ENCODE measurements at regions not wholly inside any gene's neighbourhood (a gene's known extent, or its start where the extent isn't known, plus 50 kb on each side); places are given as distances from the start of the nearest gene placed in this dataset.

DNA sequence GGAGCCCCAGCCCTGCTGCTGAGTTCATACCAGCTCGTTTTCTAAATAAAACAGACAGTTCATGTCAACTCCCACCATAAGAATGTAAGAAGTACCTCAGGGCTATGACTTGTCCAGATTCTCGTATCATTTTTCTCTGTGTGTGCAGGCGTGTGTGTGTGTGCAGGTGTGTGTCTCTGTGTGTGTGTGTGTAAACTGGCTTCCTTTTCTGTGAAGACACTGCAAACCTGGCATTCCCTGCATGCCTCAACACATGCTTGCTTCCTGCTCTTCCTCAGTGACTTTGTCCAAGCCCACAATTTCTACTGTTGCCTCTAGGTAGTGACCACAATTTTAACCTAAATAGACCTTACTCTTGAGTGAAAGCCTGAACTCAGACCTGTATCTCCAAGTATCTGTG lies 879.0 kb downstream of the SLC4A3 start:
- no peak for DNase-seq (ENCODE audit: extremely low spot score in 2 of 2)
- H3K4me1 ChIP-seq: no peaks in the 10 kb centered on the region
- H3K36me3 ChIP-seq: no peaks in the 10 kb centered on the region
- no peaks in the 10 kb centered on the region for H3K9me3 ChIP-seq
- TF ChIP-seq POLR2AphosphoS5 (IDR thresholded peaks at IDR 0.05; ENCODE audit: insufficient read depth in 1 of 2, low read depth in 1 of 2): no peak
- TF ChIP-seq CTCF (IDR thresholded peaks at IDR 0.05): no peak
- no peak for TF ChIP-seq POLR2A (IDR thresholded peaks at IDR 0.05)
- no peaks in the 10 kb centered on the region for H3K27me3 ChIP-seq
- no peak overlapping the region for H3K27ac ChIP-seq
- no peak overlapping the region for H3K4me3 ChIP-seq
- intact Hi-C loops (cut with DNase I): no loop called here

- no peak for TF ChIP-seq POLR2AphosphoS5 (IDR thresholded peaks at IDR 0.05; ENCODE audit: insufficient read depth in 1 of 2, low read depth in 1 of 2)
- Histone ChIP-seq H3K4me3 (no peak overlapping the region), H3K36me3 (no peaks in the 10 kb centered on the region), H3K4me1 (no peaks in the 10 kb centered on the region), H3K27ac (no peak overlapping the region), H3K9me3 (no peaks in the 10 kb centered on the region), H3K27me3 (no peaks in the 10 kb centered on the region)
- intact Hi-C loops (cut with DNase I): no loop called here
- DNase-seq (ENCODE audit: extremely low spot score in 2 of 2): no peak
These were observed 881.8 kb downstream of the SLC4A3 start for GRCh38 chr2:220509096-220509757.

- H3K27ac ChIP-seq: no peak overlapping the region
- intact Hi-C loops (cut with DNase I): no loop called here
- no peaks in the 10 kb centered on the region for H3K36me3 ChIP-seq
- TF ChIP-seq POLR2AphosphoS5 (IDR thresholded peaks at IDR 0.05; ENCODE audit: insufficient read depth in 1 of 2, low read depth in 1 of 2): no peak
- no peak for TF ChIP-seq CTCF (IDR thresholded peaks at IDR 0.05)
- TF ChIP-seq POLR2A (IDR thresholded peaks at IDR 0.05): no peak
- no peaks in the 10 kb centered on the region for H3K9me3 ChIP-seq
- H3K27me3 ChIP-seq: no peaks in the 10 kb centered on the region
- no peak for DNase-seq (ENCODE audit: extremely low spot score in 2 of 2)
- H3K4me3 ChIP-seq: no peak overlapping the region
- H3K4me1 ChIP-seq: no peaks in the 10 kb centered on the region
These were observed 882.5 kb downstream of the SLC4A3 start for GRCh38 chr2:220509966-220510365.

- no peak for DNase-seq (ENCODE audit: extremely low spot score in 2 of 2)
- Histone ChIP-seq H3K9me3 (no peaks in the 10 kb centered on the region), H3K27ac (no peak overlapping the region), H3K4me1 (no peaks in the 10 kb centered on the region), H3K27me3 (no peaks in the 10 kb centered on the region), H3K4me3 (no peak overlapping the region), H3K36me3 (no peaks in the 10 kb centered on the region)
- intact Hi-C loops (cut with DNase I): no loop called here
- TF ChIP-seq CTCF (IDR thresholded peaks at IDR 0.05) (no peak), POLR2A (IDR thresholded peaks at IDR 0.05) (no peak), POLR2AphosphoS5 (IDR thresholded peaks at IDR 0.05; ENCODE audit: insufficient read depth in 1 of 2, low read depth in 1 of 2) (no peak)
These were observed 883.2 kb downstream of the SLC4A3 start for GRCh38 chr2:220510668-220511067.

GRCh38 chr2:220512419-220512818 lies 885.0 kb downstream of the SLC4A3 start:
- Histone ChIP-seq H3K36me3 (no peaks in the 10 kb centered on the region), H3K9me3 (no peaks in the 10 kb centered on the region), H3K4me1 (no peaks in the 10 kb centered on the region), H3K27ac (no peak overlapping the region), H3K4me3 (no peak overlapping the region), H3K27me3 (no peaks in the 10 kb centered on the region)
- TF ChIP-seq POLR2A (IDR thresholded peaks at IDR 0.05) (no peak), CTCF (IDR thresholded peaks at IDR 0.05) (no peak), POLR2AphosphoS5 (IDR thresholded peaks at IDR 0.05; ENCODE audit: insufficient read depth in 1 of 2, low read depth in 1 of 2) (no peak)
- intact Hi-C loops (cut with DNase I): no loop called here
- no peak for DNase-seq (ENCODE audit: extremely low spot score in 2 of 2)
